Ramos (cell line): ENCODE measurements at regions not wholly inside any gene's neighbourhood (a gene's known extent, or its start where the extent isn't known, plus 50 kb on each side); places are given as distances from the start of the nearest gene placed in this dataset.

Experiments
- in situ Hi-C: fragments of 300-500 bp; cut with MboI; formaldehyde crosslinking; loops from one replicate; pipeline ENCODE4 v1.14.3; 2022; ENCODE audit warnings: low sequenced_read_pairs; ENCODE audit not compliant: unreplicated experiment

DNA sequence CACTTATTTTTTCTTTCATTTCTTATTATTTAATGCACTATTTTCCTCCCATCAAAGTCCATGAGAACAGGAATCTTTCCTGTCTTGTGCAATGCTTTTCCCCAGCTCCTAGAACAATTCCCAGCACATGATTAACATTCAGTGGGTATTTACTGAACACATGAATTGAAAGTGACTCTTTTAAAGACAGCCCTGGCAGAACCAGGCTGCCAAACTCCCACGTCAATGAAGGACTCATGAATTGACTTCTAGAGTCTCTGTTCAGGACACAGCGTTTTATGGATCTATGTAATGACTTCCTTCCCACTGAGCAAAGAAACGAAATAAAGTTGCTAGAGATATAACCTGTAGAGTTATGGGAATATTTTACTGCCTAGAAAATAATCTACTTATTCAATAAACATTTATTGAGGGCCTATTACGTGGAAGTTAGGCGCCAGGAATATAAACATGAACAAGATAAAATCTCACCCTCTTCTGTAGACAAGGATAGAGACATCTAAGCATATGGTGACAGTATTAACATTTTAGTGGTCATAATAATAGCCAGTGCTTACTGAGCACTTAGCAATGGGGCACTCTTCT is 485.9 kb upstream of the KLF4 start:
- in situ Hi-C loops: no loop called here

DNA sequence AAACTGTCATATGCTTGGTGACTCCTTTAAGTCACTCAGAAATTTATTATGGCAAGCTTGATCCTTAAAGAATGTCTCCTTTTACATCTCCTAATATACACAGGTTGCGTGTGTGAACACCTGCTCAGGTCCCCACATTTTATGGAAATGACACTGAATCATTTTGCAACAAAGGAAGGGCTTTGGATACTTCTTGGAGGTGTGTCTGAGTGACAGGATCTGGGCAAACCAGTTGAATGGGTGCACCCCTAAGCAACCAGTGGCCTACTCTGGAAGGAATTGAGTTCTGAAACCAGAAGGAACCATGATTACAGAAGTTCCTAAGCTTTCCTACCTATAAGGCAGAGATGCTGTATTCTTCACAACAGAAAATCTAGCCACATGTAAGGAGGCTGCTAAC is 483.9 kb upstream of the KLF4 start:
- in situ Hi-C loops: no loop called here

DNA sequence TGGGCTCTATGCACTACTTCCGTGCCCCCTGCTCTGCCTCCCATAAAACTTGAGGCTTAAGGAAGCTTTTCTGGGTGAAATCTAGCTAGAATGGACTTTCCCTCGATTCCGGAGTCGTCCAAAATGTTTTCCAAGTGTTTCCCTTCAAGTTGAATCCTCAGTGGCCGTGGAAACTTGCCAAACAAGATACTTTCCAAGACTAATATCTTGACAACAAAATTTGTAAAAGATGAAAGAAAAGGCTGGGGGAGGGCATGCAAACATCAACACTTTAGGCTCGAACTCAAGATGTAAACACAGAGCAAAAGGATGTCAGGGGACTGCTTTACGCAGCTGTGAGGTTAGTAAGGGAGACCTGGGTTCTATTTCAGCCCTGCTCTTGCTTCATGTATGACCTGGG is 482.8 kb upstream of the KLF4 start:
- in situ Hi-C loops: no loop called here

DNA sequence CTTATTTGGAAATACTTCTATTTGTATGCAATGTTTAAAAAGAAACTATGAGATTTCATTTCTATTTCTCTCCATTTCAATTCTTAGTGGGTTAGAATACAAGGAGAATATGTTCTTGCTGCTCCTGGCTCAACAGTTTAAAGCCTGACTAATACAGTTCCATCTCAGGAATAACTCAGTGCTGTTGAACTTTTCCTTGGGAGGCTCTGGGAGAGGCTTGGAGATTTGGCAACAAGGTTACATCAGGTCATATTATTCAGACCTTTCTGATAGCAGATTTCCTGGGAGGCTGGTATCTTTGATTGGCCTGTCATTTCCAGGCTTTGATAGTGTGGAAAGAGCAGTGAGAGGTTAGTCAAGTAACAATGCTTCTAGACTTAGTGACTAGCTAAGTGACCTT is 481.7 kb upstream of the KLF4 start:
- in situ Hi-C loops: no loop called here

DNA sequence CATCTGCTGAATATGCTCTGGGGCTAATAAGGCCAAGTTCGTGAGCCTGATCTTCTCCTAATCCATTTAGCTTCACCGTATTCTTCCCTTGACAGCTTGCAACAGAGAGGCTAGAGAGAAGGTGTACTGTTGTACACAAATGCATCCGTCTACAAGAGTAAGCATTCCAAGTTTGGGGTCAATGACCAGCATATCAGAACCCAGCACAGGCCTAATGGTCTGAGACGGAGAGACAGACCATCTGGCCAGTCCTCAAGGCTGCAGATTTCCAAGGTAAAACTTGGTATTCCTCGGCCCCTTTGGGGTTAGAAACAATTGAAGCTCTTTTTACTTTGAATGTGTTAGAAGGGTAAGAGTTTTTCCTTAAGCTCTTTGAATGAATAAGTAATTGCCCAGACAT is 481.2 kb upstream of the KLF4 start:
- in situ Hi-C loops: no loop called here

DNA sequence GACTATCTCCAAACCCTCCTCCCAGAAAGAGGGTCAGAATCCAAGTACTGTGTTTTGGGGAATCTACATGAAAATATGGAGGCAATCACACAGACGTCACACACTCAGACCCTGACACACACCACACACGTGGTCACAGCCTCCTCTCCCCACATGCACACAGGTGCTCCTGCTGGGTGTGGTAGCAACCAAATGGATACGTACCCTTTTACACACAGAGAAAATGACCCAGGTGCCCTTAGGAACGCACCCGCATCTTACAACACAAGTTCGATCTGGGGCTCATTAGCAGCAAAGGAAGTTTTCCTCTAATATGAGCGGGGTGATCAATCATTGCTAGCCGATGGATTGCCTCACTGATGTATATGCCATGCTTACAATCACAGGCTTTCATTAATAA is 480.2 kb upstream of the KLF4 start:
- in situ Hi-C loops: no loop called here

DNA sequence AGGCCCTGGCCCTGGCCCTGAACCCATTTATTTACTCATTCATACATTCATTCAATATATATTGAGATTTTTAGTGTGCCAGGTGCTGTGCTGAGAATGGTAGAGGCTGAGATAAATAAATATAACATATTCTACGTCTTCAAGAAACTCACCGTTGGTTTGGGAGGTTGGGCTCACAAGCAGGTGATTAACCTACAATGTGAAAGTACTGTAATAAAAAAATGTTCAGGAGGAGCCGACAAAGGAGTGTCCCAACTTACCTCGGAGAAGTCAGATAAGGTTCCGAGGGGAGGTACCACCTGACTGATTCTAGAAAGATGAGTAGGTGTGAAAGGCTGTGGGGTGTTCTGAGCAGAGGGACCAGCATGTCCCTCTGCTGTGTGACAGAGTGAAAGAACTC is 479.6 kb upstream of the KLF4 start:
- in situ Hi-C loops: no loop called here

DNA sequence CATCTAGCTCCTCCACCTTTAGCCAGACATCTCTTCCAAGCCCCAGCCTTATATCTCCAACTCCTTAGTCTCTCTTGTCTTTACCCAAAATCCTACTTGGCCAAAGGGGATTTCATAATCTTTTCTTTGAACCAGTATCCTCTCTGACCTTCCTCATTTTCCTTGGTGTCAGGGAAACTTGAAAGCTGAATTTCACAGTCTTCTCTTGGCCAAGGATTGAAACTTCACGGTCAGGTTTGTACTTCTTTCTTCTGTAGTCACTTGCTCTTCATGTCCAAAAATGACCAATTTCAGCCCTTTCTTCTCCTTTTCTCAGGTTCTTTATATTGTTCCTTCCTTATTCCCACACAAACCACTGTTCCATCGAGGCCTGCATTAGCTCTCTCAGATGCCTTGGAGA is 473.7 kb upstream of the KLF4 start:
- in situ Hi-C loops: no loop called here

DNA sequence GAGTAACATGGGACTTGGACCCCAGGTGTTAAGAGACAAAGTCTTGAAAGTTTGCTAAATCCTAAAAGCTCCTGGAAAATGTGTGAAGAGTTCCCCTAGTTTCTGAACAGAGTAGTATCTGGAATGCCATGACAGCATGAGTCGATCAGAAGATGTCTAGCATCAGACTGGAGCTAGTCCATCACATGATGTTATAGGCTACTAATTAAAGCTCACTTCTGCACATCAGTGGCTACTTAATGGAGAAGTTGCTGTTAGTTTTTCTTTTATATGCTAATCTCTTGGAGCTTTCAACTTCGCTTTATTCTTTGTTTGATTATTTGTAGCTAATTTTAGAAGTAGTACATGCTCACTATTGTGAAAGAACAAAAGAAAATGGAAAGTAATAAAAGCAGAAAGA is 471.3 kb upstream of the KLF4 start:
- in situ Hi-C loops: no loop called here

DNA sequence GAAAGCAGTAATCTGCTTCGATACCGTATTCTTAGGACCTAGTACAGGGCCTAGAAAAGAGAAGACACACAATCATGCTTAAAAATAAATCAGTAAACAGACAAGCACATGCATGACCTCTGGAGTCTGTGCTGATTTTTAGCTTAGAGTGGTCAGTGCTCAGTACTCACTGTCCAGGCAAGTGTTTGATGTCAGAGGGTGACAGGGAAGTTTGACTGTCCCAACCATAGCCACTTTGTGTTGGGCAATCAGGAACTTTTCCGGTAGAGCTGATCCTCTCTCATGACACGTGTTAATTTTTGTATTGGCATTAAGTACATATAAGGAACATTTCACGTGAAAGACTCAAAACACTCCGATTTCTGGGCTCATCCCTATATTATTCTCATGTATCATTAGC is 464.7 kb upstream of the KLF4 start:
- in situ Hi-C loops: no loop called here

DNA sequence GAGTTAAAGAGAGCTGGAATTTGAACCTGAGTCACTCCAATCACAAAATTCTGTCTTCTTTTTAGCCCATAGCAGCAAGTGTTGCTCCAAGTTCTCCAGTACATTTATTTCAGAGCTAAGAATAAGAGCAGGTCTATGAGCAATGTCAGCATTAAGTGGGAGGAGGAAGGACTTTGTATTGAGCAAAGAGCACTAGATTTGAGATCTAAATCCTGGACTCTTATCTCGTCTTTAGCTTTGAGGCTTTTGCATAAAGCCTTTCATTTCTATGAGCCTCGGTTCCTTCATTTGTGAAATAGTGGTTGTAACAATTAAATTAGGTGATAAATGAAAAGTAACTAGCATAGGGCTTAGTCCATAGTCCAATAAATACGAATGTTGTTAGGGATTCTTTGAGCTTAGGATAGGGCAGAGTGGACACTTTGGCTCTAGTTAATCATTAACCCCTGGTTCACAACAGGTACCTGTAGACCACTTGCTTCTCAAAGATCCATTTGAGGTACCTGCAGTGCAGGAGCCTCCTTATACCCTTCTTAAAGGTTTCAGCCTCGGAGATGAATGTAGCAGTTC is 464.1 kb upstream of the KLF4 start:
- in situ Hi-C loops: no loop called here

DNA sequence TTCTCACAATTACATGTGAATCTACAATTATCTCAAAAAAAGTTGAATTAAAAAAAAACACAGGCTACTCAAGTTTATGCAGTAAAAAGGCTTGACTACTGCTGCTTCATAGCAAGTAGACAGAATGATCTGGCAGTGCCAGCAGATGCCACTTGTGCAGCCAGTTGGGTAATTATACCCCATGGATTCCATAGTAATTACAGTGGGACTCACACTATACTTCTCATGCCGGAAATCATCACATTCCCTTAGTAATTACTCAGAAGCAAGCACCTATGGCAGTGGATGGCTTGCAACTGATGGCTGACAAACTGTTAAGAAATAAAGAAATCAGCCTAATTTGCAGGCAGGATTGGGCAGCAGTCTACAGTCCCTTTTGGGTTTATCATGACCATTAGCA is 463.2 kb upstream of the KLF4 start:
- in situ Hi-C loops: no loop called here

DNA sequence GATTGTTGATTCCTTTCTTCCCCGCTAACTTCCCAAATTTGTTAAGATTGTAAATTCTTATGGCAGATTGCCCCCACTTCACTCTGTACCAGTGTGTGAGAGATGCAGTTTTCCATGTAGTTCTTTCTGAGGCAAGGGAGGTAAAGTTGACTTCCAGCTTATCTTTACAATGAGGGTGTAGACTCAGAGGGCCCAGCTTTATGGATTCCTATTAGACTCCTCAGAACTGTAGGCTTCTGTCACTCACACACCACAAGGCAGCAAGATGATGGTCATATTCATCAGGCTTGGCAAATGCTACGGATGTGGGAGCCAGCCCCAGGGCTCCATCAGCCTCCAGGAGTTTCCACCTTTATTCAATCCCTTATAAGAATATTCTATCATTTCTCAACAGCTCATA is 461.9 kb upstream of the KLF4 start:
- in situ Hi-C loops: no loop called here

DNA sequence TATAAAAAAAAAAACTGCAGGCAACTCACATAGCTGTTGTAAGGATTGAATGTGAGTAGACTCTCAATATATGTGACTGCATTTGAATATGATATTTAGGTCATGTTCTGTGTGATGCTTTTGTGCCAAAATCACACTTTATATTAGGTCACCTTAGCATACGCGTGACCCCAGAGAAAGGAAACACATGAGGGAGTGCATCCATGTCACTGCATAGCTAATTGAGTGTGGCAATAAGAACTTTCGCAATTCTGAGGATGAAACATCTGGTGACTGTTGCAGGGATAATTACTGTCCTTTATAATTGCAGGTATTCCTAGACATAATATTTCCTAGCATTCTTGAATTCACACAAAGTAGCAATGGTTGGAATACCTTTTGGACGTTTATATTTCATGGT is 459.5 kb upstream of the KLF4 start:
- in situ Hi-C loops: no loop called here

DNA sequence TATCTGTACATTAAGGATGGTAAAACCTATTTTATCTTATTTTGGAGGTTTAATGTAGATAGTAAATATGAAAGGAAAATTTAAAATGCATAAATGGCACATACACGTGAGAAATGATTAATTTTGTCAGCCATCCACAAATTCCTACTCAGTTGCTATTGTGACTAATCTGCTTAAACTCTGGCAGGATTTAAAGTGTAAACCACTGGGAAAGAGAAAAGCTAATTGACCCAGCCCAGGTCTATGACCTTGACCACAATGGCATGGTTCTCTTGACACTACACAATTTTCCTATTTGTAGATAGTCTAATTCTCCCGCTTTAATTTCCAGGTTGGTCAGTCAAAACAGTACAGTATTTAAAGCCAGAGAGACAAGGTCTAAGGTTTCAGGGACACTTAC is 459.0 kb upstream of the KLF4 start:
- in situ Hi-C loops: no loop called here

DNA sequence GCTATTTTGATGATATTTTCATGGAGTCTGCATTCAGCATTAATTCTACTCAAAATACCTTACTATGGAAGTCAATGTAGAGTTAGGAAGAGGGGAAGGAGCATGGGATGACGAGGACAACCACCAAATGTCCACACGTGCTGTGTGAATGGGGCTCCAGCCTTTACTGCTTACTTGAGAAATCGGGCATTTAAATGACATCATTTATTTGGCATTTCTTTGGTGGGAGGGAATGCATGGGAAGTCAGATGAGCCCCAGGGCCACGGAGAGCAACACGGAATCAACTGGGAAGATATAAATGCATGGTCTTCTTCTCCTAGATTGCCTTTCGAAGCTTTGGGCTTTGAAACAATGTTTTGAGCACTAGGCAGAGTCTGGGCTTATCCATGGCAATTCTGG is 458.5 kb upstream of the KLF4 start:
- in situ Hi-C loops: no loop called here

DNA sequence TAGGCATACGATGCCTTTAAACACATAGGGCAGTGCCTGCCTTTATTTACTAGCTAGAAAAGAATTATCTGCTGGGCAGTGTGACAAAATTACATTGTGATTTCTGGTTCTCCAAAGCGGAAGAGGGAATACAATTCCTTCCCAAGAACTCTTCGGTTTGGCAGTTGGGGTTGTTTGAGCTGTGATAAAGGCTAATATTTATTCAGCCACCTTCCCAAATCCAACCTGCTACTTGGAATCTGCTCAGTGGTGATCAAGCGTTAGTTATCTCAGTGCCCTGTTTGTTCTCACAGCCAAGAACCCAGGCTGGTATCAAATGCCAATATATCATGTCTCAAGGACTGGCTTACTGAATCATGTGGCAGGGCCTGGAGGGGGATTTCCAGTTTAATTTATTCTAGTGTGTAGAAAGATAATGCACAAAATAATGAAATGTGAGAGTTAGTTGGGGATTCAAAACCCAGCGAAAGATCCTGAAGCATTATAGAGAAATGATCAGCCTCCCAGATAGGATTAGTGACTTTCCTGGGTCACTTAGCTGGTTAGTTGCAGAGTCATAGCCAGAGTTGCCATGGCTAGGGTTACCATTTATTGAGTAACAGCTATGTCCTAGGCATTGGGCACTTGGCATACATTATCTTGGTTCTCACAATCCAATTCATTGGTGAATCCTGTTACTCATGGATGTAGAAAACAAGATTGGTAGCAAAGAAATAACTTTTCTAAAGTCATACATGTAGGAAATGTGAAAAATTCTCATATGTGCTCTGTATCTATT is 457.0 kb upstream of the KLF4 start:
- in situ Hi-C loops: no loop called here

DNA sequence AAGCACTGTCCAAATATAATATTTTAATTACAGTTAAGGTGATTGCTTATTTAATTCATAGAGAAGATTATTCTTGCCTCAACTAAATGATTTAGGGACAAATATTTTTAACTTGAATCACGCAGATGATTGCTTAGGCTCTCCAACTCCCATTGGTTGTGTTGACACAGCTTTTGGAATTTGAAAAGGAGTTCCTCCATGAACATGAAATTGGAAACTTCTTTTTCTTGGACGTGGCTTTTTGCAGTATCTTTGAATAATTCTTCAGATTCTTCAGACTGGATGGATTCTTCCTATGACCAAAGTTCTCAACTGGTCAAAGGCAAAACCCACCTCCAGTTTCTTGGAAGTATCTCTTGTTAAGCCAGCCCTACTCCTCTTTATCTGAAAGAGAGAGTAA is 456.4 kb upstream of the KLF4 start:
- in situ Hi-C loops: no loop called here

DNA sequence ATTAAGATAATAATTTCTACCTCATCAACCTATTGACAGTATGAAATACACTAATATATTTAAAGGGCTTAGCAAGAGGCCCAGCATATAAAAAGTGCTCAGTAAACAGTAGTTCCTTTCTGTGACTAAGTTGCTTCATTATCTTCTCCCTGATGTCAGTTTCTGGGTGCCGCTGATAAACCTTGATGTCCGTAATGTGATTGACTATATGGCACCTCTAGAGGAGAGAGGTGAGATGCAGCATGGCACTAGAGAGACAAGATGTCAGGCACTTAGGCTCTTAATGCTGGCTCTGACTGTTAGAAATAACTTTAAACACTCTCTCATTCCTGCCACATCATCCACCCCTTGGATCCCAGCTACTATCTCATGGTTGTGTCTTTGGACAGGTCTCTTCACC is 455.9 kb upstream of the KLF4 start:
- in situ Hi-C loops: no loop called here

DNA sequence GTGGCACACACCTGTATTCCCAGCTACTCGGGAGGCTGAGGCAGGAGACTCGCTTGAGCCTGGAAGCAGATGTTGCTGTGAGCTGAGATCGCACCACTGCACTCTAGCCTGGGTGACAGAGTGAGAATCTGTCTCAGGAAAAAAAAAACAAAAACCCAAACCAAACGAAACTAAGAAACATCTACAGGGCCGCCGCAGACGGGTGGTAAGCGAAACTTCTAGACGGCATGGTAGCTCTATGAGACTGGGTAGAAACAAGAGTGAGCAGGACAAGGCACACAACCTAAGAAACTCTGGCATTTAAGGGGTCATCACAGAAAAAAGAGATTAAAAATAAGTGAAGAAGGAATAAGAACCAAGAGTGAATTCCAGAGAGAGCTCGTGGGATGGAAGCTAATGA is 454.8 kb upstream of the KLF4 start:
- in situ Hi-C loops: no loop called here

DNA sequence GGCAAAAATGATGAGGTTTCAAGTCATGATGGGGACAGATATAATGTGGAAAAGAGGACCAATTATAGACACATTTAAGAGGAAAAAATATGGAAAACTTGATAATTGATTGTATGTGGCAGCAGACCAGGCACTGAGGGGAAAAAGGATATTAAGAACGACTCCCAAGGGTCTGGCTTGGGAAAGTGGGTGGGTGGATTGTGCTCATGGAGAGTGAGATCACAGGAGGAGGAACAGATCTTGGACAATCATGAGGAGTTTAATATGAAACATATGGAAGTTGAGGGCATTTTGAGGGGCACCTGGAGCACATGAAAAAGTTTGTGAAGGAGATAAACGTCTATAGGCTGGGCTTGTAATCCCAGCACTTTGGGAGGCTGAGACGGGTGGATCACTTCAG is 454.3 kb upstream of the KLF4 start:
- in situ Hi-C loops: no loop called here

DNA sequence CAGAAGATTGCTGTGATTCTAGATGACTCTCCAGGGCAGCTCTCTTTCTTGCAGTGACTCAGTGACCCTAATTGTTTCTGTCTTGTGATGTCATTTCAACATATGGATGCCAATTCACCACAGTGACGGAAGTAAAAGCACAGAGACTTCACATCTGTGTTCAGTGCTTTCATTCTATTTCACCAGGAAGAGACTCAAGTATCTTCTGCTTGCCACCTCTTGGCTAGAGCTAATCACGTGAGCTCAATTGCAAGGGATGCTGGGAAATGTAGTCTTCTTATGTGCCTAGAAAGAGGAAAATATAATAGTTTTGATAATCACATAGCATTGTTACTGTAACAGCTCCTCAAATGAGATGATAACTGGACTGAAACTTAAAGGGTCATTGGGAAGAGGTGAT is 453.3 kb upstream of the KLF4 start:
- in situ Hi-C loops: no loop called here
